A673 (cell line): ENCODE measurements at regions not wholly inside any gene's neighbourhood (a gene's known extent, or its start where the extent isn't known, plus 50 kb on each side); places are given as distances from the start of the nearest gene placed in this dataset.
"Not testable (repeated sequence)": the region's sequence is repeated elsewhere in the genome, so short reads cannot be mapped to it uniquely, and the experiment has no call there.

Source experiments
- CTCF ChIP-seq: fragments of 300-800, 200-600 bp; sonication (generic); conservative IDR thresholded peaks from 2 replicates; pipeline ENCODE4 v1.5.1; 2017; ENCODE audit warnings: low read depth, mild to moderate bottlenecking, antibody characterized with exemption, low read length, moderate library complexity, mixed read lengths
- EZH2 ChIP-seq: fragments of 200-600 bp; sonication (generic); IDR thresholded peaks from 2 replicates; pipeline ENCODE4 v1.6.1; 2017; ENCODE audit warnings: borderline replicate concordance, low read depth, mild to moderate bottlenecking, mixed read lengths, antibody characterized with exemption, low read length; ENCODE audit not compliant: poor library complexity, severe bottlenecking

- not testable (repeated sequence) for TF ChIP-seq EZH2, CTCF
Observed at GRCh38 chrX:123798706-123799430, 61.0 kb upstream of the XIAP start.
